NCI-H1417 treated with DMSO at 0.1 percent for 48 hours (cell line): ENCODE measurements at regions not wholly inside any gene's neighbourhood (a gene's known extent, or its start where the extent isn't known, plus 50 kb on each side); places are given as distances from the start of the nearest gene placed in this dataset.

Experiments used
- DNase-seq: peaks from one replicate; lab custom pipeline; 2025; lab: John Stamatoyannopoulos, UW

- DNase-seq: no peak
These were observed 437.2 kb upstream of the DAB1 start for GRCh38 chr1:57860931-57861565.

DNA sequence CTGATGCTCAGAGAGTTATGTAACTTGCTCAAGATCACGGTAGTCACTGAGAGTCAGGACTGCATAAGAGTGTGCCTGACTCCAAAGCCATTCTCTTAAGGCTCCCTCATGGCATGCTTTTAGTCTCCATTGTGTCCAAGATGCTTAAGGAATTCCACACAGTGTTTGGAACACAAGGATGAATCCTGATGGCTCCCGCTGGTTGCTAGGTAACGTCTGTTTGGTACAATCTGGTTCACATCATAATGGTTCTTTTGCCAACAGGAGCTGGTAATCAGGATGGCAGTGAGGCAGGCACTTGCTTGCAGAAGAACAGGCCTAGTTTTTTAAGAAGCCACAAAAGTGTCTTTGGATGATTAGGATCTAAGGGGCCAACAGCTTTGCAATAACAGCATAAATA lies 436.5 kb upstream of the DAB1 start:
- no peak for DNase-seq

- no peak for DNase-seq
These were observed 434.9 kb upstream of the DAB1 start for GRCh38 chr1:57858740-57859139.

DNA sequence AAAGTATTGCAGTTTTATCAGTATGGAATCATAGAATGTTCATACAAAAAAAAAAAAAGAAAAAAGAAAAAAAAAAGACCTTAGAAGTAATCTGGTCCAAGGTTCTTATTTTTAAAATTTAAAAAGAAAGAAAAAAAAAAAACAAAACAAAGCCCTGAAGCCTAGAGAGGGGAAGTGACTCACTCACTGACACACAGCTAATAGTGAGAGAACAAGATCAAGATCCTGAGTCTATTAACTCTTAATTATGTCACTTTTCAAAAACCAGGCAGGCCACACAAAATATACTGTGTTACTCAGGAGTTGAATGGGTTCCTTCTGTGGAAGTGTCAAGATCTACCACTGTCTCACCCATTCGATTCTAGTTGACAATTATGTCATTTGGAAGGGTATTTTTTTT lies 433.9 kb upstream of the DAB1 start:
- no peak for DNase-seq

DNA sequence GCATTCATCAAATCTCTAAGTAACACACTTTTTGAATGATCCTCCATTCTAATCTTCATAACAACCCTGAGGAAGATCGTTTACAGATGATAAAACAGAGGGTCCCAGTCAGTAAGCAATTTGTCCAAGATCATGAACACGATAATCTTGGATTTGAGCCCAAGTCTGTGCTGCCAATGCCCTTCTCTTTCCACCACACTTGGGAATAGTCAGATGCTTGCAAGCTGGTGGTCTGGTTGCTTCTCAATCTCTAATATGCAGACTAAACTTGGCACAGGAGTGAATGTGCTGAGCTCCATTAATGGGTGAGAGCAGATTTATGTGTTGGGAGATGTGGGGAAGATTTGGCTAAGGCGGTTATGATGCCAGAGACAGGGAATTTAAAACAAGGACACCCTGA lies 430.6 kb upstream of the DAB1 start:
- no peak for DNase-seq

- no peak for DNase-seq
These were observed 426.5 kb upstream of the DAB1 start for GRCh38 chr1:57850176-57850940.

DNA sequence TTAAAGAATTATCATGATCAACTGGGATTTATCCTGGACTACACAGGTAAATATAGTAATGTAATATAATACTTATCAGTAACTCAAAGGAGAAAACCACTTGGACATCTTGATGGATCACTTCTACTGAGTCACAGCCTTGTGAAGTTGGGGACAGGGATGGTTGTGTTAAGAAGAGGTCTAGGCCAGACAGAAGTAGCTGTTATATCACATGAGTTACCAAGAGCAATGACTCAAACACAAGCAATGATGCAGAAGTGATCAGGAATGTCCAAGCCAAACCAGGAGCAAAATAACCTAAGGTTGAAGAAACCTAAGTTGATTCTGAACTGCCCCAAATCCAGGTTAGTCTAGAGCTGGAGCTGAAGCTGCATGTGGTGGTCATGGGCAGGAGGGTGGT lies 424.5 kb upstream of the DAB1 start:
- no peak for DNase-seq

DNA sequence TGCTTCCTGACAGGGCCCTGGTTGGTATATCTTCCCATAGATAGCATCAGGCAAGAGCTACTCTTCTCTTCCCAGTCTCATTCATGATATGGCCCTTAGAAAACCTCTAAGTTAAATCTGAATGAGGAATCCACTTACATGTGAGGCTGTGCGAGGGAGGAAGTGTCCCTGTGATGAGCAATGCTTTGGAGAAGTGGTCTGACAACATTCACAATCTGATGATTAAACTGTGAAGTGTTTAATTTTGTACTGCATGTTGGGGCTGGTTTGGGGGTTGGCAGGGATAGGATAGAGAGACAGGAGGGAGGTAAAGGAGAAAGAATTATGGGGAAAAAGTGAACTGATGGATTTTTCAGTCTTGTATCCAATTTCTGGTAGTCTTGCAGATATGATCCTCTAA lies 421.2 kb upstream of the DAB1 start:
- no peak for DNase-seq

GRCh38 chr1:57844382-57844980 lies 420.6 kb upstream of the DAB1 start:
- DNase-seq: no peak

GRCh38 chr1:57843760-57844159 lies 419.9 kb upstream of the DAB1 start:
- DNase-seq: no peak

DNA sequence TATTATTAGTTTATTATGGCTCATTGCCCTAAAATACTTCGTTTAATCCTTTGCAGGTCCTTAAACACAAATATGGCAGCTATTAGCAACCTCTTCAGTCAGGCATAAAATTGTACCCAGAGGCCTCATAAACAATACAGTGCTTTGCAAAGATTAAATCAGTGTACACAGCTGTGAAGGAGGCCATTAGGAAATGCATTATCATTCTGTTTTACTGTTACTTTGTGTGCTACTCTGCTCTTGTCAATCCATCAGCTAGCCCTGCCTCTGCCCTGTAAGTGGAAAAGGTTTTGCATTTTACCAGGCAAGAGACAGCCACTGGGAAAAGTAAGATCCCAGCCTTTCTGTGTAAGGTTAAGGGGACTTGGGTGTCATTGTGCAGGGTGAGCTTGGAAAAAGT lies 415.7 kb upstream of the DAB1 start:
- peak; percentile 83 for DNase-seq

GRCh38 chr1:57839067-57839466 lies 415.2 kb upstream of the DAB1 start:
- peak; percentile 80 for DNase-seq

- no peak for DNase-seq
These were observed 411.8 kb upstream of the DAB1 start for GRCh38 chr1:57835620-57836019.

DNA sequence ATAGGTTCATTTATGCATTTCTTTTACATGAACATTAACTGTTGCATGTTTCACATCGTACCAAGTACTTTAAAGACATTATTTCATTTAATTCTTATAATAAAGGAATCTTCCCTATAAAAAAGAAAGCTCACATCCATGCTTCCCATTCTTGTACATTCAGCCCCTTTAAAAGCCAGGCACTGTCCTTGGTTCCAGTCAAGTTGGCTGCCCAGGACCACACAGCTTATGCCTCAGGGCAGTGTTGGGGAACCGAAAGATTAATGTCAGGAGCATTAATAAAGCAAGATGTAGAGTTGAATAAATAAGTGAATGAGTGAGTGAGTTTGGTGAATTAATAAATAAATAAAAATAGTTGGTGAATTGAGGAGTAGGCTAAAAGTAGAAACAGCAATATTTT lies 409.4 kb upstream of the DAB1 start:
- DNase-seq: no peak

DNA sequence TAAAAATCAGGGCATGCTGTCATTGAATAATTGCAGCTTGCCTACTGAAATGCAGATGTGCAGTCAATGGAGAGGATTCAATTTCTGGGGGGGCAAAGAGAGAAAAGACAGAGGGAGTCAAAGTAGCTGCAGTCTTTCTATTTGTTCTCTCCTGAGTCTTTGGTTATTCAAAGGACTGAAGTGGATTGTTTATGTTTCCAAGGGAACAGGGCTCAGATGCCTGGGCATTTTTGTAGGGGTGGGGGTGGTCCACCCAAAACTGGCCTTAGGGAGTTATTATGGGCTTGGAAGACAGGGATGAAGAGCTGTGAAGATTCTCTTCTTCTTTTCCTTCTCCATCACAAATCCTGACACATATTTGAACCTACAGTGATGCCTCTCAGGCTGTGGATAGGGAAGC lies 408.8 kb upstream of the DAB1 start:
- no peak for DNase-seq

- no peak for DNase-seq
These were observed 407.8 kb upstream of the DAB1 start for GRCh38 chr1:57831624-57832023.

GRCh38 chr1:57826535-57826934 lies 402.7 kb upstream of the DAB1 start:
- DNase-seq: no peak

- no peak for DNase-seq
These were observed 400.7 kb upstream of the DAB1 start for GRCh38 chr1:57824535-57824934.

DNA sequence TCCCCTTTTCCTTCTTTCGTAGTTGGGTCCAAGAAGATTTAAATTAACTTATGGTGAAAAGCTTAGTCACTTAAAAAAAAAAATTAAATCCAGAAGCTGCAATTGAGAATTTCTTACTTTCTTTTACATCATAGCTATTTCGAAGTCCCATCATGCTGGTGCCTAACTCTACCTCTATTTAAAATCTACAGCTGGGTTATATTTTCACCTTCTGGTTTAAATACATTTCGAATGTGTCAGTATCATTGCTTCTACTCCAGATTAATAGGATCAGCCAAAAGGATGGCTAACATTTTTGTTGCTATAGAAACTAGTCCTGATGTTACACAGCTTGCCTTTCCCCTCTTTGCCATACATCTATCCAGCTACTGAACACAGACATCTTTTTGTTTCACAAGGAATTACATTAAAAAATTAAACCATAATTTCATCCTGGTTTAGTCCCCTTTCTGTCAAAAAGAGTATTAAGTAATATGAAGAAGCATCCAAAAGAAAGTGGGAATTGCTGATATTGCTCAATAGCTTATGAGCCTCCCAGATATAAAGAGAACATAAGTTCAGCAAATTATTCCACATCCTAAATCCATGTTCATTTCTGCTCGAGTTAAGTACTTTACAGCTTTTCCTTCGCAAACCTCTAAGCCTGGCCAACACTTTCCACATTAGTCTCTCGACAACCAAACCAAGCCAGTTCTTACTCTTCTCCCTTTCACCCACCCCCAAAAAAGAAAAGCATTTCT lies 396.7 kb upstream of the DAB1 start:
- no peak for DNase-seq

DNA sequence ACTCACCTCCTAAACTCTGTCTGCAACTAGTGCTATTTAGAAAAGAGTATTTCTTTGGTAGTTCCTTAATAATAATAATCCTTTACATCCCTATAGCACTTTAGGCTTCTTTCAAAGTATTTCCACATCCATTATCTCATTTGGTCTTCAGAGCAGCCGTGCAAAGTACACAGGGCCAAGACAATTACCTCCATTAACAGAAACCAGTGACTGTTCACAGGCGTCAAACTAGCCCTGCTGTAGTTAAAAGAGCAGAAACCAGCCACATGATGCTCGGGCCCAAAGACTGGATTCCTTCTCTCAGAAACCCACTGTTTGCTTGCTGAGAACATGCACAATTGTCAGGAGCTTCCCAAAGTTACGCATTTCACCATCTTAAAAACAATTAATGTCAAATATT lies 396.0 kb upstream of the DAB1 start:
- DNase-seq: no peak

- DNase-seq: no peak
These were observed 379.7 kb upstream of the DAB1 start for GRCh38 chr1:57803586-57803985.

- DNase-seq: no peak
These were observed 376.5 kb upstream of the DAB1 start for GRCh38 chr1:57800376-57800775.
